Epithelial cell of proximal tubule (primary cell): ENCODE measurements at regions not wholly inside any gene's neighbourhood (a gene's known extent, or its start where the extent isn't known, plus 50 kb on each side); places are given as distances from the start of the nearest gene placed in this dataset.

Experiments
- DNase-seq: peaks from one replicate; pipeline ENCODE4 v3.0.0-alpha.2; 2011; ENCODE audit warnings: low read depth
- H3K4me3 ChIP-seq: 2 replicates; pipeline ENCODE4 v1.5.1; 2011; ENCODE audit warnings: low read depth, mild to moderate bottlenecking, low read length
- TF ChIP-seq, protein P1 (sequence below): conservative IDR thresholded peaks from 2 replicates; pipeline ENCODE4 v1.5.1; 2012; ENCODE audit warnings: low read depth, mild to moderate bottlenecking, low read length

- TF ChIP-seq, protein P1, sequence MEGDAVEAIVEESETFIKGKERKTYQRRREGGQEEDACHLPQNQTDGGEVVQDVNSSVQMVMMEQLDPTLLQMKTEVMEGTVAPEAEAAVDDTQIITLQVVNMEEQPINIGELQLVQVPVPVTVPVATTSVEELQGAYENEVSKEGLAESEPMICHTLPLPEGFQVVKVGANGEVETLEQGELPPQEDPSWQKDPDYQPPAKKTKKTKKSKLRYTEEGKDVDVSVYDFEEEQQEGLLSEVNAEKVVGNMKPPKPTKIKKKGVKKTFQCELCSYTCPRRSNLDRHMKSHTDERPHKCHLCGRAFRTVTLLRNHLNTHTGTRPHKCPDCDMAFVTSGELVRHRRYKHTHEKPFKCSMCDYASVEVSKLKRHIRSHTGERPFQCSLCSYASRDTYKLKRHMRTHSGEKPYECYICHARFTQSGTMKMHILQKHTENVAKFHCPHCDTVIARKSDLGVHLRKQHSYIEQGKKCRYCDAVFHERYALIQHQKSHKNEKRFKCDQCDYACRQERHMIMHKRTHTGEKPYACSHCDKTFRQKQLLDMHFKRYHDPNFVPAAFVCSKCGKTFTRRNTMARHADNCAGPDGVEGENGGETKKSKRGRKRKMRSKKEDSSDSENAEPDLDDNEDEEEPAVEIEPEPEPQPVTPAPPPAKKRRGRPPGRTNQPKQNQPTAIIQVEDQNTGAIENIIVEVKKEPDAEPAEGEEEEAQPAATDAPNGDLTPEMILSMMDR, result no peak
- DNase-seq, result no peak
- H3K4me3 ChIP-seq, result no peak overlapping the region
These were observed 105.5 kb downstream of the FAT3 start for GRCh38 chr11:92330114-92330513.

DNA sequence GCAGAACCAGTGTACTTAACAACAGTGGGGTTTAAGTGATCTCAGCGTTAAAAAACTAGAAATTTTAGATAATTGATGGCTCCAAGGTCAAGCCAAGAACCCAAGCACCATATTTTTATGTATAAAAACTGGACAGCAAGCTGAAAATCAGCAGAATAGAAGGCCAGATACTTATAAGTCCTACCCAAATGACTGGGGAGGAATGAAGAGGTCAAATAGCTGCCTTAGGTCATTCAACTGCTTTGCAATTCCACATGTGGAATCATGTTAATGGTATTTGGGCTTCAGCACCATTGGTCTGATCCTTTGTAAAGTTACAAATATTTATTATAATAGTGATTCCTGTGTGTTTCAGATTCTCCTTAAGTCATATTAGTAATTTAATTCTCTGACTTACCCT is 108.4 kb downstream of the FAT3 start:
- TF ChIP-seq, protein P1, result no peak
- no peak for DNase-seq
- H3K4me3 ChIP-seq, result no peak overlapping the region

- no peak overlapping the region for H3K4me3 ChIP-seq
- DNase-seq, result no peak
- TF ChIP-seq, protein P1, result peak; percentile 82
These were observed 116.2 kb downstream of the FAT3 start for GRCh38 chr11:92340839-92341238.

GRCh38 chr11:92342034-92342720 is 117.6 kb downstream of the FAT3 start:
- H3K4me3 ChIP-seq, result no peak overlapping the region
- no peak for DNase-seq
- TF ChIP-seq, protein P1, result no peak

- TF ChIP-seq, protein P1, result no peak
- no peak for DNase-seq
- H3K4me3 ChIP-seq, result no peak overlapping the region
These were observed 118.3 kb downstream of the FAT3 start for GRCh38 chr11:92342886-92343285.

- TF ChIP-seq, protein P1, result no peak
- H3K4me3 ChIP-seq, result no peak overlapping the region
- no peak for DNase-seq
These were observed 121.6 kb downstream of the FAT3 start for GRCh38 chr11:92346220-92346619.

DNA sequence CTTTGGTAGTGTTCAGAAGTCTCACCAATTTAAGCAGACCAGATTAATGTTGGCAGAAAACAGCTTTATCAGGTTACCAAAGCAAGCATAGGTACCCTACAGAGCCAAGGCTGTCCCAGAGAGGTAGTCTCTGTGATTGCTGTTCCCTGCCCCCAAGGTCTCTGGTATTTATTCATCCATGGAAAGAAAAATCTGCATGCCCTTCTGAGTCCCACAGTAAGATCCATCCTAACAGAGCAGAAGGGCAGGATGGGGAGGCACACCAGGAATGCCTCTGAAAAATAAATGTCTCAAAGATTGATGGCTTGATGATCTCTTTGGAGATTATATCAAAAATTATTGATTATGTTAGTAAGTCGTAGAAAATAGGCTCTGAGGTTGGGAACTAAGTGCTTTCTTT is 122.8 kb downstream of the FAT3 start:
- DNase-seq, result no peak
- TF ChIP-seq, protein P1, result no peak
- H3K4me3 ChIP-seq, result no peak overlapping the region
